KBM-7 (cell line): ENCODE measurements at regions not wholly inside any gene's neighbourhood (a gene's known extent, or its start where the extent isn't known, plus 50 kb on each side); places are given as distances from the start of the nearest gene placed in this dataset.
A peak's percentile ranks its signal among the peaks of the same experiment; 100 is the strongest.
"Not testable (repeated sequence)": the region's sequence is repeated elsewhere in the genome, so short reads cannot be mapped to it uniquely, and the experiment has no call there.

Experiments used
- DNase-seq: peaks from one replicate; pipeline ENCODE4 v3.0.0-alpha.2; 2015
- in situ Hi-C: fragments of 300-500 bp; cut with MboI; formaldehyde crosslinking; loops from 2 replicates; pipeline ENCODE4 v1.14.3; 2020; ENCODE audit warnings: low sequenced_read_pairs, low pct_unique_long_range_greater_than_20kb, mixed read lengths

GRCh38 chr11:72525466-72525865, 91.1 kb upstream of the CLPB start:
- DNase-seq, result peak; percentile 57
- in situ Hi-C loops, result no loop called here

- no peak for DNase-seq
- in situ Hi-C loops, result no loop called here
Measured at GRCh38 chr11:72524711-72525110, 90.4 kb upstream of the CLPB start.

- in situ Hi-C loops, result no loop called here
- DNase-seq, result no peak
Measured at GRCh38 chr11:72523991-72524390, 89.7 kb upstream of the CLPB start.

- in situ Hi-C loops, result no loop called here
- no peak for DNase-seq
Measured at GRCh38 chr11:72522186-72522585, 87.9 kb upstream of the CLPB start.

- DNase-seq, result no peak
- in situ Hi-C loops, result no loop called here
Measured at GRCh38 chr11:72521664-72522063, 87.3 kb upstream of the CLPB start.

GRCh38 chr11:72520815-72521214, 86.5 kb upstream of the CLPB start:
- in situ Hi-C loops, result no loop called here

GRCh38 chr11:72519882-72520281, 85.6 kb upstream of the CLPB start:
- DNase-seq, in situ Hi-C loops: not testable (repeated sequence)

More at GRCh38 chr11:72520815-72521214, 86.5 kb upstream of the CLPB start:
- DNase-seq, result no peak

- in situ Hi-C loops, result no loop called here
Measured at GRCh38 chr11:72519220-72519881, 85.0 kb upstream of the CLPB start.

GRCh38 chr11:72514331-72514730, 80.0 kb upstream of the CLPB start:
- no peak for DNase-seq
- in situ Hi-C loops, result no loop called here

More at GRCh38 chr11:72519220-72519881, 85.0 kb upstream of the CLPB start:
- DNase-seq, result no peak

- in situ Hi-C loops, result no loop called here
- no peak for DNase-seq
Measured at GRCh38 chr11:72513411-72513810, 79.1 kb upstream of the CLPB start.

GRCh38 chr11:72512956-72513355, 78.6 kb upstream of the CLPB start:
- in situ Hi-C loops, result no loop called here
- DNase-seq, result no peak

GRCh38 chr11:72511393-72512047, 77.2 kb upstream of the CLPB start:
- in situ Hi-C loops, result no loop called here
- no peak for DNase-seq

- DNase-seq, result no peak
- in situ Hi-C loops, result no loop called here
Measured at GRCh38 chr11:72507050-72507449, 72.7 kb upstream of the CLPB start.

- DNase-seq, result no peak
- in situ Hi-C loops, result no loop called here
Measured at GRCh38 chr11:72497731-72498130, 63.4 kb upstream of the CLPB start.

- in situ Hi-C loops, result no loop called here
- DNase-seq, result no peak
Measured at GRCh38 chr11:72494109-72494429, 59.7 kb upstream of the CLPB start.

- in situ Hi-C loops, result no loop called here
- peak; percentile 37 for DNase-seq
Measured at GRCh38 chr11:72493426-72494108, 59.2 kb upstream of the CLPB start.

- DNase-seq, result no peak
- in situ Hi-C loops, result no loop called here
Measured at GRCh38 chr11:72491001-72491400, 56.7 kb upstream of the CLPB start.
